Mesothelial cell of epicardium (in vitro differentiated cells): ENCODE measurements at regions not wholly inside any gene's neighbourhood (a gene's known extent, or its start where the extent isn't known, plus 50 kb on each side); places are given as distances from the start of the nearest gene placed in this dataset.

Source experiments
- DNase-seq, 2 experiments: peaks; one replicate each; pipeline ENCODE4 v3.0.0; 2021; ENCODE audit warnings: low spot score in 2 of 2; ENCODE audit not compliant: unreplicated experiment in 2 of 2
- H3K27ac Mint-ChIP-seq: 2 replicates; pipeline ENCODE4 v1.8.0; 2021; ENCODE audit warnings: mixed read lengths
- H3K27me3 Mint-ChIP-seq: 2 replicates; pipeline ENCODE4 v1.8.0; 2021; ENCODE audit warnings: low read depth, mixed read lengths
- H3K36me3 Mint-ChIP-seq: 2 replicates; pipeline ENCODE4 v1.8.0; 2021; ENCODE audit warnings: mixed read lengths
- H3K4me1 Mint-ChIP-seq: 2 replicates; pipeline ENCODE4 v1.8.0; 2021; ENCODE audit warnings: mixed read lengths
- H3K4me3 Mint-ChIP-seq: 2 replicates; pipeline ENCODE4 v1.8.0; 2021; ENCODE audit warnings: mild to moderate bottlenecking, moderate library complexity, mixed read lengths
- H3K9me3 Mint-ChIP-seq: 2 replicates; pipeline ENCODE4 v1.8.0; 2021; ENCODE audit warnings: mixed read lengths
- TF ChIP-seq, protein P1 (sequence below): fragments of 200-600 bp; sonication (generic); IDR thresholded peaks from one replicate; pipeline ENCODE4 v1.5.0; 2021; ENCODE audit warnings: antibody characterized with exemption; ENCODE audit not compliant: unreplicated experiment

DNA sequence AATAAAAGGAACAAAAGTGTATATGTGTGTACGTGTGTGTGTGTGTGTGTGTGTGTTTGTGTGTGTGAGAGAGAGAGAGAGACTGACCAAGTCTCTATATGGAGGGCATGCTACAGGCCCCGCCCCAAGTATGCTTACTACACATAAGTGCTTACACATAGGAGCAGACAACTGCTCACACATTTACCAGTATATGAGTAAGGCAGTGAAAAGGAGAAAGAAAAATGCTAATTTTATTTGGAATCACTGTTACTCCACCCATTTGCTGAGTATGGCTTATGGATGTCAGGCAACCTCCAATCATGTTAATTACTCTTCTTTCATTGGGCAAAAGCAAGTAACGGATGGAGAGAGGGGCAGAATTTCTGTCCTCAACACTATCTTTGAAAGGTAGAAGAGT is 107.6 kb upstream of the STK26 start:
- H3K36me3 Mint-ChIP-seq = no peaks in the 10 kb centered on the region

DNA sequence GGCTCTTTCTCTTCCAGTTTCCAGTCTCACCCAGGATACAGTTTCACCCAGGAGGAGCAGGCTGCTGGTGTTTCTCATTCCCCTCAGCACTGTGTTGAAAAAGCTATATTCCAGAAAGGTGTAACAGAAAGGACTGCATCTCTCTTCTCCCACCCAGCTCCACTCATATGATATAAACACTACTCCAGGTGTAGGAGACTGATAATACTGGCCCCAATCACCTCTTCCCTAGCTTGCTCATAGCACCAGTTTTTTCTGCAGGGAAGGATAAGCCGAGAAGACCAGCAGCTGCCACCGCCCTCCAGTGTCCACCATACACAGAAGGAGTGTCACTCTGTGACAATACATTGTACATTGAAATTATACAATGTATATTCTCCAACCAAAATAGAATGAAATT is 105.5 kb upstream of the STK26 start:
- TF ChIP-seq, protein P1, sequence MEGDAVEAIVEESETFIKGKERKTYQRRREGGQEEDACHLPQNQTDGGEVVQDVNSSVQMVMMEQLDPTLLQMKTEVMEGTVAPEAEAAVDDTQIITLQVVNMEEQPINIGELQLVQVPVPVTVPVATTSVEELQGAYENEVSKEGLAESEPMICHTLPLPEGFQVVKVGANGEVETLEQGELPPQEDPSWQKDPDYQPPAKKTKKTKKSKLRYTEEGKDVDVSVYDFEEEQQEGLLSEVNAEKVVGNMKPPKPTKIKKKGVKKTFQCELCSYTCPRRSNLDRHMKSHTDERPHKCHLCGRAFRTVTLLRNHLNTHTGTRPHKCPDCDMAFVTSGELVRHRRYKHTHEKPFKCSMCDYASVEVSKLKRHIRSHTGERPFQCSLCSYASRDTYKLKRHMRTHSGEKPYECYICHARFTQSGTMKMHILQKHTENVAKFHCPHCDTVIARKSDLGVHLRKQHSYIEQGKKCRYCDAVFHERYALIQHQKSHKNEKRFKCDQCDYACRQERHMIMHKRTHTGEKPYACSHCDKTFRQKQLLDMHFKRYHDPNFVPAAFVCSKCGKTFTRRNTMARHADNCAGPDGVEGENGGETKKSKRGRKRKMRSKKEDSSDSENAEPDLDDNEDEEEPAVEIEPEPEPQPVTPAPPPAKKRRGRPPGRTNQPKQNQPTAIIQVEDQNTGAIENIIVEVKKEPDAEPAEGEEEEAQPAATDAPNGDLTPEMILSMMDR = no peak
- H3K9me3 Mint-ChIP-seq = peaks cover 21% of the 10 kb centered on the region
- H3K4me1 Mint-ChIP-seq = no peaks in the 10 kb centered on the region
- H3K27ac Mint-ChIP-seq = no peak overlapping the region
- no peaks in the 10 kb centered on the region for H3K36me3 Mint-ChIP-seq
- DNase-seq = no peak
- H3K4me3 Mint-ChIP-seq = no peak overlapping the region
- no peaks in the 10 kb centered on the region for H3K27me3 Mint-ChIP-seq

More for the DNA sequence above, 107.6 kb upstream of the STK26 start:
- no peaks in the 10 kb centered on the region for H3K27me3 Mint-ChIP-seq
- no peak overlapping the region for H3K27ac Mint-ChIP-seq
- peaks cover 15% of the 10 kb centered on the region for H3K9me3 Mint-ChIP-seq
- peaks cover 13% of the 10 kb centered on the region for H3K4me1 Mint-ChIP-seq
- TF ChIP-seq, protein P1 = no peak
- DNase-seq = no peak
- no peak overlapping the region for H3K4me3 Mint-ChIP-seq

DNA sequence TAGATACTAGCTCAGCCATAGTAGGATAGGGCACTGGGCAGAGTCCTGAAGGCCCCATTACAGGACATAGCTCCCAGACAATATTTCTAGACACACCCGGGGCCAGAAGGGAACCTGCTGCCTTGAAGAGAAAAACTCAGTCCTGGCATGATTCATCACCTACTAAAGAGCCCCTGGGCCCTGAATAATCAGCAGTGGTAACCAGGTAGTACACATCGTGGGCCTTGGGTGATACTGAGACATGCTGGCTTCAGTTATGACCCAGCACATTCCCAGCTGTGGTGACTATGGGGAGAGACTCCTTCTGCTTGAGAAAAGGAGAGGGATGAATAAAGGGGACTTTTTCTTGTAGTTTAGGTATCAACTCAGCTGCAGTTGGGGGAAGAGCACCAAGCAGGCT is 104.3 kb upstream of the STK26 start:
- TF ChIP-seq, protein P1 = no peak
- H3K4me1 Mint-ChIP-seq = no peaks in the 10 kb centered on the region
- no peaks in the 10 kb centered on the region for H3K36me3 Mint-ChIP-seq
- H3K4me3 Mint-ChIP-seq = no peak overlapping the region
- H3K9me3 Mint-ChIP-seq = peaks cover 18% of the 10 kb centered on the region
- H3K27ac Mint-ChIP-seq = no peak overlapping the region
- no peak for DNase-seq
- H3K27me3 Mint-ChIP-seq = no peaks in the 10 kb centered on the region

DNA sequence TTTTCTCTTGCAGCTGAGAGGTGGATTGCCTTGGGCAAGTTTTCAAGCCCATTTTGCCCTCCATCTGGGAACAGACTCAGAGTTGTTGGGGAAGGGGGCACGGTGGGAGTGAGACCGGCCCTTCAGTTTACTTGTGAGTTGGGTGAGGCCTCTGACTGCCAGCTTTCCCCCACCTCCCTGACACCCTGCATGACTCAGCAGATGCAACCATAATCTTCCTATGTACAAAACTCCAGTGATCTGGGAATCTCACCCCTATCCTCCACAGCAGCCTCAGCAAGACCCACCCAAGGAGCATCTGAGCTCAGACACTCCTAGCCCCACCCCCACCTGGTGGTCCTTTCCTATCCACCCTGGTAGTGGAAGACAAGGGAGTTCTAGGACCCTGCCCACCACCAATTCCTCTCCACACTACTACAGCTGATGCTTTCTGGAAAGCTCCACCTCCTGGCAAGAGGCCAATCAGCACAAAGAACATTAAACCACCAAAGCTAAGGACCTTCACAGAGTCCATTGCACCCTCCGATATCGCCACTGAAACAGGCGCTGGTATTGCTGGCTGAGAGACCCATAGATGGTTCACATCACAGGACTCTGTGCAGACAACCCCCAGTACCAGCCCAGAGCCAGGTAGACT is 99.4 kb upstream of the STK26 start:
- Mint-ChIP-seq H3K27ac (no peak overlapping the region), H3K27me3 (no peaks in the 10 kb centered on the region), H3K4me3 (no peak overlapping the region), H3K9me3 (peaks cover 57% of the 10 kb centered on the region), H3K36me3 (no peaks in the 10 kb centered on the region), H3K4me1 (no peaks in the 10 kb centered on the region)
- TF ChIP-seq, protein P1 = no peak
- DNase-seq = no peak

DNA sequence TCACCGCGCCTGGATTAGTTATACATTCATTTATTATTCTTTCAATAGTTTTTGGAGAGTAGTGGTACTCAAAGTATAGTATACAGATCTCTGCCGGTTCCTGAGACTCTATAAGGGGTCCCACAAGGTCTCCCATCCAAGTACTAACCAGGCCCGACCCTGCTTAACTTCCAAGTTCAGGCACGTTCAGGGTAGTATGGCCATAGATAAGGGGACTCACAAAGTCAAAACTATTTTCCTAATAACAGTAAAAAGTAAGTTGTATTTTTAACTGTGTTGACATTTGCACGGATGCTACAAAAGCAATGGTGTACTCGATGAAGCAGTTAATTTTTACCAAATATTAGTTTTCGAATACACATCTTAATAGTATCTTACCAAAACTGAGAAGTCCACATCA is 84.4 kb upstream of the STK26 start:
- H3K27ac Mint-ChIP-seq = no peak overlapping the region
- H3K4me3 Mint-ChIP-seq = no peak overlapping the region

More for the DNA sequence above, 84.4 kb upstream of the STK26 start:
- no peaks in the 10 kb centered on the region for H3K36me3 Mint-ChIP-seq
- TF ChIP-seq, protein P1 = no peak
- H3K27me3 Mint-ChIP-seq = no peaks in the 10 kb centered on the region
- H3K9me3 Mint-ChIP-seq = no peaks in the 10 kb centered on the region
- peaks cover 6% of the 10 kb centered on the region for H3K4me1 Mint-ChIP-seq
- no peak for DNase-seq
